Activated CD4-positive, alpha-beta T cell treated with anti-CD3 and anti-CD28 coated beads, Interleukin-2, Interleukin-4, amounts not matched to agents 100 ng/mL and 50 ng/mL, durations not matched to agents 16 hours and 8 hours (primary cell): ENCODE measurements at regions not wholly inside any gene's neighbourhood (a gene's known extent, or its start where the extent isn't known, plus 50 kb on each side); places are given as distances from the start of the nearest gene placed in this dataset.

Source experiments
- DNase-seq: peaks from one replicate; pipeline ENCODE4 v3.0.0-alpha.2; 2020; ENCODE audit warnings: low spot score

- DNase-seq, result no peak
Observed at GRCh38 chr3:6182909-6183308, 678.0 kb upstream of the GRM7 start.

GRCh38 chr3:6189384-6189783, 671.5 kb upstream of the GRM7 start:
- DNase-seq, result no peak

GRCh38 chr3:6204891-6205290, 656.0 kb upstream of the GRM7 start:
- DNase-seq, result no peak

GRCh38 chr3:6216135-6217026, 644.5 kb upstream of the GRM7 start:
- no peak for DNase-seq

- no peak for DNase-seq
Observed at GRCh38 chr3:6220447-6220846, 640.5 kb upstream of the GRM7 start.

GRCh38 chr3:6222069-6222468, 638.8 kb upstream of the GRM7 start:
- DNase-seq, result no peak

- DNase-seq, result no peak
Observed at GRCh38 chr3:6223572-6223971, 637.3 kb upstream of the GRM7 start.

- no peak for DNase-seq
Observed at GRCh38 chr3:6228958-6229683, 631.8 kb upstream of the GRM7 start.

GRCh38 chr3:6229778-6230410, 631.0 kb upstream of the GRM7 start:
- DNase-seq, result no peak

GRCh38 chr3:6242104-6242503, 618.8 kb upstream of the GRM7 start:
- no peak for DNase-seq

- DNase-seq, result no peak
Observed at GRCh38 chr3:6248528-6248927, 612.4 kb upstream of the GRM7 start.

- no peak for DNase-seq
Observed at GRCh38 chr3:6249679-6250078, 611.2 kb upstream of the GRM7 start.

GRCh38 chr3:6250167-6250566, 610.7 kb upstream of the GRM7 start:
- no peak for DNase-seq

GRCh38 chr3:6251612-6252400, 609.1 kb upstream of the GRM7 start:
- DNase-seq, result no peak

GRCh38 chr3:6254490-6254889, 606.4 kb upstream of the GRM7 start:
- DNase-seq, result no peak

- no peak for DNase-seq
Observed at GRCh38 chr3:6255229-6255628, 605.7 kb upstream of the GRM7 start.

- DNase-seq, result no peak
Observed at GRCh38 chr3:6260551-6261191, 600.2 kb upstream of the GRM7 start.

- no peak for DNase-seq
Observed at GRCh38 chr3:6262010-6262409, 598.9 kb upstream of the GRM7 start.

- no peak for DNase-seq
Observed at GRCh38 chr3:6264036-6264435, 596.9 kb upstream of the GRM7 start.

GRCh38 chr3:6264906-6265305, 596.0 kb upstream of the GRM7 start:
- DNase-seq, result no peak

- DNase-seq, result no peak
Observed at GRCh38 chr3:6266135-6266534, 594.8 kb upstream of the GRM7 start.

- DNase-seq, result no peak
Observed at GRCh38 chr3:6273878-6274277, 587.0 kb upstream of the GRM7 start.
